ENCODE measurements at regions not wholly inside any gene's neighbourhood (a gene's known extent, or its start where the extent isn't known, plus 50 kb on each side); places are given as distances from the start of the nearest gene placed in this dataset.
"Not testable (repeated sequence)": the region's sequence is repeated elsewhere in the genome, so short reads cannot be mapped to it uniquely, and the experiment has no call there.

- no peak for DNase-seq
These were observed 524.6 kb upstream of the KCND2 start for GRCh38 chr7:119748251-119748860.

GRCh38 chr7:119748991-119749390, 524.0 kb upstream of the KCND2 start:
- DNase-seq: no peak

GRCh38 chr7:119756687-119757086, 516.3 kb upstream of the KCND2 start:
- no peak for DNase-seq

GRCh38 chr7:119758254-119758653, 514.7 kb upstream of the KCND2 start:
- no peak for DNase-seq

GRCh38 chr7:119761776-119762175, 511.2 kb upstream of the KCND2 start:
- no peak for DNase-seq

GRCh38 chr7:119782286-119782685, 490.7 kb upstream of the KCND2 start:
- no peak for DNase-seq

GRCh38 chr7:119783799-119784198, 489.2 kb upstream of the KCND2 start:
- no peak for DNase-seq

GRCh38 chr7:119802147-119802546, 470.8 kb upstream of the KCND2 start:
- no peak for DNase-seq

- no peak for DNase-seq
These were observed 447.8 kb upstream of the KCND2 start for GRCh38 chr7:119825091-119825655.

- DNase-seq: no peak
These were observed 446.4 kb upstream of the KCND2 start for GRCh38 chr7:119826547-119826946.

- DNase-seq: no peak
These were observed 434.5 kb upstream of the KCND2 start for GRCh38 chr7:119838444-119838843.

- DNase-seq: no peak
These were observed 430.6 kb upstream of the KCND2 start for GRCh38 chr7:119842337-119842736.

GRCh38 chr7:119842786-119843185, 430.2 kb upstream of the KCND2 start:
- no peak for DNase-seq

GRCh38 chr7:119861385-119861784, 411.6 kb upstream of the KCND2 start:
- DNase-seq: no peak

- DNase-seq: no peak
These were observed 404.6 kb upstream of the KCND2 start for GRCh38 chr7:119868387-119868786.

- DNase-seq: no peak
These were observed 393.1 kb upstream of the KCND2 start for GRCh38 chr7:119879835-119880234.

GRCh38 chr7:119886007-119886406, 387.0 kb upstream of the KCND2 start:
- no peak for DNase-seq

- DNase-seq: not testable (repeated sequence)
These were observed 386.4 kb upstream of the KCND2 start for GRCh38 chr7:119886525-119886924.

GRCh38 chr7:119888251-119888650, 384.7 kb upstream of the KCND2 start:
- DNase-seq: no peak

GRCh38 chr7:119890631-119891030, 382.3 kb upstream of the KCND2 start:
- no peak for DNase-seq

GRCh38 chr7:119895320-119895719, 377.7 kb upstream of the KCND2 start:
- no peak for DNase-seq

GRCh38 chr7:119896386-119896785, 376.6 kb upstream of the KCND2 start:
- DNase-seq: no peak

- no peak for DNase-seq
These were observed 371.8 kb upstream of the KCND2 start for GRCh38 chr7:119900996-119901672.

- DNase-seq: no peak
These were observed 369.9 kb upstream of the KCND2 start for GRCh38 chr7:119903085-119903484.

- DNase-seq: no peak
These were observed 367.5 kb upstream of the KCND2 start for GRCh38 chr7:119905495-119905894.

All from suppressor macrophage treated with lipopolysaccharide for 4 hours (primary cell).